Rectal smooth muscle tissue (tissue), 1 donor: ENCODE measurements at regions not wholly inside any gene's neighbourhood (a gene's known extent, or its start where the extent isn't known, plus 50 kb on each side); places are given as distances from the start of the nearest gene placed in this dataset.
"Not testable (repeated sequence)": the region's sequence is repeated elsewhere in the genome, so short reads cannot be mapped to it uniquely, and the experiment has no call there.

Source experiments
- H3K27ac ChIP-seq: one replicate; pipeline ENCODE4 v1.7.0; 2013; ENCODE audit warnings: low read depth, low read length, inconsistent platforms
- H3K27me3 ChIP-seq: one replicate; pipeline ENCODE4 v1.7.0; 2013; ENCODE audit warnings: low read length; ENCODE audit not compliant: control insufficient read depth, insufficient read depth
- H3K36me3 ChIP-seq: one replicate; pipeline ENCODE4 v1.7.0; 2013; ENCODE audit warnings: low read length; ENCODE audit not compliant: control insufficient read depth, insufficient read depth
- H3K4me1 ChIP-seq: one replicate; pipeline ENCODE4 v1.7.0; 2013; ENCODE audit warnings: low read length; ENCODE audit not compliant: control insufficient read depth, insufficient read depth
- H3K4me3 ChIP-seq: one replicate; pipeline ENCODE4 v1.7.0; 2013; ENCODE audit warnings: low read length
- H3K9ac ChIP-seq: one replicate; pipeline ENCODE4 v1.7.0; 2013; ENCODE audit warnings: low read length

- Histone ChIP-seq H3K9ac (no peak overlapping the region), H3K36me3 (no peaks in the 10 kb centered on the region), H3K4me3 (no peak overlapping the region), H3K27me3 (no peaks in the 10 kb centered on the region), H3K27ac (no peak overlapping the region), H3K4me1 (no peaks in the 10 kb centered on the region)
These were observed 169.3 kb downstream of the CHIC2 start for GRCh38 chr4:53895137-53895536.

- Histone ChIP-seq H3K27ac (peak overlapping the region; percentile 51), H3K4me1 (no peaks in the 10 kb centered on the region), H3K36me3 (no peaks in the 10 kb centered on the region), H3K27me3 (no peaks in the 10 kb centered on the region), H3K4me3 (no peak overlapping the region), H3K9ac (no peak overlapping the region)
These were observed 173.9 kb downstream of the CHIC2 start for GRCh38 chr4:53890461-53890860.

- Histone ChIP-seq H3K9ac (no peak overlapping the region), H3K27me3 (no peaks in the 10 kb centered on the region), H3K36me3 (no peaks in the 10 kb centered on the region), H3K4me3 (no peak overlapping the region), H3K27ac (peak overlapping the region; percentile 51), H3K4me1 (no peaks in the 10 kb centered on the region)
These were observed 174.9 kb downstream of the CHIC2 start for GRCh38 chr4:53889326-53890055.

- no peak overlapping the region for H3K27ac ChIP-seq
- no peaks in the 10 kb centered on the region for H3K4me1 ChIP-seq
- H3K9ac ChIP-seq: no peak overlapping the region
- H3K27me3 ChIP-seq: no peaks in the 10 kb centered on the region
- no peak overlapping the region for H3K4me3 ChIP-seq
- no peaks in the 10 kb centered on the region for H3K36me3 ChIP-seq
These were observed 178.3 kb downstream of the CHIC2 start for GRCh38 chr4:53886090-53886489.

- H3K4me1 ChIP-seq: no peaks in the 10 kb centered on the region
- H3K9ac ChIP-seq: no peak overlapping the region
- H3K27me3 ChIP-seq: no peaks in the 10 kb centered on the region
- H3K4me3 ChIP-seq: no peak overlapping the region
- H3K36me3 ChIP-seq: no peaks in the 10 kb centered on the region
- H3K27ac ChIP-seq: no peak overlapping the region
These were observed 178.7 kb downstream of the CHIC2 start for GRCh38 chr4:53885668-53886067.

GRCh38 chr4:53877096-53877495 lies 187.3 kb downstream of the CHIC2 start:
- H3K4me1 ChIP-seq, H3K9ac ChIP-seq, H3K27ac ChIP-seq, H3K36me3 ChIP-seq, H3K4me3 ChIP-seq, H3K27me3 ChIP-seq: not testable (repeated sequence)

GRCh38 chr4:53866055-53866454 lies 198.3 kb downstream of the CHIC2 start:
- Histone ChIP-seq H3K27me3 (no peaks in the 10 kb centered on the region), H3K4me3 (no peak overlapping the region), H3K9ac (no peak overlapping the region), H3K36me3 (no peaks in the 10 kb centered on the region), H3K4me1 (no peaks in the 10 kb centered on the region), H3K27ac (no peak overlapping the region)

- no peaks in the 10 kb centered on the region for H3K4me1 ChIP-seq
- no peaks in the 10 kb centered on the region for H3K36me3 ChIP-seq
- no peaks in the 10 kb centered on the region for H3K27me3 ChIP-seq
- H3K9ac ChIP-seq: no peak overlapping the region
- H3K27ac ChIP-seq: no peak overlapping the region
- no peak overlapping the region for H3K4me3 ChIP-seq
These were observed 199.4 kb downstream of the CHIC2 start for GRCh38 chr4:53865054-53865453.

GRCh38 chr4:53863736-53864365 lies 200.6 kb downstream of the CHIC2 start:
- Histone ChIP-seq H3K4me3 (no peak overlapping the region), H3K36me3 (no peaks in the 10 kb centered on the region), H3K27ac (no peak overlapping the region), H3K27me3 (no peaks in the 10 kb centered on the region), H3K4me1 (no peaks in the 10 kb centered on the region), H3K9ac (no peak overlapping the region)

GRCh38 chr4:53863158-53863557 lies 201.2 kb downstream of the CHIC2 start:
- no peaks in the 10 kb centered on the region for H3K36me3 ChIP-seq
- H3K27ac ChIP-seq: no peak overlapping the region
- no peak overlapping the region for H3K4me3 ChIP-seq
- H3K27me3 ChIP-seq: no peaks in the 10 kb centered on the region
- H3K9ac ChIP-seq: no peak overlapping the region
- no peaks in the 10 kb centered on the region for H3K4me1 ChIP-seq

GRCh38 chr4:53861856-53862610 lies 202.4 kb downstream of the CHIC2 start:
- peak overlapping the region; percentile 21 for H3K27ac ChIP-seq
- no peaks in the 10 kb centered on the region for H3K36me3 ChIP-seq
- H3K27me3 ChIP-seq: no peaks in the 10 kb centered on the region
- H3K9ac ChIP-seq: no peak overlapping the region
- H3K4me3 ChIP-seq: no peak overlapping the region
- H3K4me1 ChIP-seq: no peaks in the 10 kb centered on the region

- H3K27ac ChIP-seq: no peak overlapping the region
These were observed 205.1 kb downstream of the CHIC2 start for GRCh38 chr4:53859305-53859704.

More at GRCh38 chr4:53859305-53859704, 205.1 kb downstream of the CHIC2 start:
- Histone ChIP-seq H3K4me3 (no peak overlapping the region), H3K36me3 (no peaks in the 10 kb centered on the region), H3K27me3 (no peaks in the 10 kb centered on the region), H3K9ac (no peak overlapping the region), H3K4me1 (peaks cover 3% of the 10 kb centered on the region)
